ENCODE measurements at regions not wholly inside any gene's neighbourhood (a gene's known extent, or its start where the extent isn't known, plus 50 kb on each side); places are given as distances from the start of the nearest gene placed in this dataset.

- no peaks in the 10 kb centered on the region for H3K27me3 ChIP-seq (ENCODE audit: insufficient read depth, poor library complexity, severe bottlenecking)
- TF ChIP-seq REST (IDR thresholded peaks at IDR 0.05; ENCODE audit: insufficient replicate concordance, low read depth) = no peak
- TF ChIP-seq POLR2AphosphoS5 (IDR thresholded peaks at IDR 0.05; ENCODE audit: low read depth) = no peak
- TF ChIP-seq SPI1 (IDR thresholded peaks at IDR 0.05; ENCODE audit: borderline replicate concordance, low read depth) = no peak
- TF ChIP-seq CTCF (IDR thresholded peaks at IDR 0.05; ENCODE audit: insufficient read depth, low read length) = no peak
- no peak for TF ChIP-seq GABPA (IDR thresholded peaks at IDR 0.05; ENCODE audit: low read depth)
Measured at GRCh38 chr17:5819921-5820685, 235.8 kb upstream of the NLRP1 start.

GRCh38 chr17:5820721-5821456 lies 236.6 kb upstream of the NLRP1 start:
- no peak for DNase-seq (ENCODE audit: low read depth in 1 of 2, low spot score in 1 of 2)
- TF ChIP-seq POLR2AphosphoS5 (IDR thresholded peaks at IDR 0.05; ENCODE audit: low read depth) = no peak
- no peak for TF ChIP-seq REST (IDR thresholded peaks at IDR 0.05; ENCODE audit: insufficient replicate concordance, low read depth)
- TF ChIP-seq SPI1 (IDR thresholded peaks at IDR 0.05; ENCODE audit: borderline replicate concordance, low read depth) = no peak
- no peak for TF ChIP-seq GABPA (IDR thresholded peaks at IDR 0.05; ENCODE audit: low read depth)
- no peak for TF ChIP-seq CTCF (IDR thresholded peaks at IDR 0.05; ENCODE audit: insufficient read depth, low read length)
- Histone ChIP-seq H3K27ac (replicated peaks) (no peak overlapping the region), H3K4me3 (replicated peaks; ENCODE audit: insufficient read depth, low read length) (no peak overlapping the region), H3K27me3 (ENCODE audit: insufficient read depth, poor library complexity, severe bottlenecking) (no peaks in the 10 kb centered on the region)

More at GRCh38 chr17:5819921-5820685, 235.8 kb upstream of the NLRP1 start:
- no peak for DNase-seq (ENCODE audit: low read depth in 1 of 2, low spot score in 1 of 2)
- no peak overlapping the region for H3K4me3 ChIP-seq (replicated peaks; ENCODE audit: insufficient read depth, low read length)
- no peak overlapping the region for H3K27ac ChIP-seq (replicated peaks)

- DNase-seq (ENCODE audit: low read depth in 1 of 2, low spot score in 1 of 2) = no peak
- Histone ChIP-seq H3K4me3 (replicated peaks; ENCODE audit: insufficient read depth, low read length) (no peak overlapping the region), H3K27ac (replicated peaks) (no peak overlapping the region), H3K27me3 (ENCODE audit: insufficient read depth, poor library complexity, severe bottlenecking) (no peaks in the 10 kb centered on the region)
- TF ChIP-seq CTCF (IDR thresholded peaks at IDR 0.05; ENCODE audit: insufficient read depth, low read length) = no peak
Measured at GRCh38 chr17:5821803-5822202, 237.5 kb upstream of the NLRP1 start.

All from HL-60 (cell line).